Mesodermal cell (in vitro differentiated cells): ENCODE measurements at regions not wholly inside any gene's neighbourhood (a gene's known extent, or its start where the extent isn't known, plus 50 kb on each side); places are given as distances from the start of the nearest gene placed in this dataset.

Experiments used
- H3K27ac ChIP-seq: 2 replicates; pipeline ENCODE4 v1.7.0; 2013; ENCODE audit warnings: mild to moderate bottlenecking, low read depth, low read length, moderate library complexity; ENCODE audit not compliant: severe bottlenecking
- H3K36me3 ChIP-seq: 2 replicates; pipeline ENCODE4 v1.7.1; 2013; ENCODE audit warnings: mild to moderate bottlenecking, low read length, moderate library complexity; ENCODE audit not compliant: control insufficient read depth, insufficient read depth
- H3K4me1 ChIP-seq: one replicate; pipeline ENCODE4 v1.7.1; 2013; ENCODE audit warnings: mild to moderate bottlenecking, low read length; ENCODE audit not compliant: insufficient read depth, control insufficient read depth, poor library complexity, severe bottlenecking
- H3K4me3 ChIP-seq: 2 replicates; pipeline ENCODE4 v1.7.0; 2013; ENCODE audit warnings: low read length, control low read depth, mild to moderate bottlenecking; ENCODE audit not compliant: insufficient read depth, poor library complexity, severe bottlenecking; ENCODE audit errors: extremely low read depth
- H3K9me3 ChIP-seq: 2 replicates; pipeline ENCODE4 v1.7.1; 2013; ENCODE audit warnings: mild to moderate bottlenecking, low read length, moderate library complexity; ENCODE audit not compliant: control insufficient read depth
- WGBS, 2 experiments: methylation state at CpG; one replicate each; pipeline ENCODE4 v1.1.5; 2013; ENCODE audit warnings: missing lambda C conversion rate in 2 of 2; ENCODE audit not compliant: insufficient coverage in 2 of 2; 5-methylcytosine and 5-hydroxymethylcytosine counted together

- Histone ChIP-seq H3K4me1 (no peaks in the 10 kb centered on the region), H3K36me3 (no peaks in the 10 kb centered on the region), H3K4me3 (no peak overlapping the region), H3K9me3 (no peaks in the 10 kb centered on the region), H3K27ac (no peak overlapping the region)
- WGBS, 2 experiments = 86 to 100% methylated on average over 1 to 2 of the region's 2 CpGs
These were observed 50.2 kb upstream of the SLC30A5 start for GRCh38 chr5:69043655-69043996.
